ENCODE measurements at regions not wholly inside any gene's neighbourhood (a gene's known extent, or its start where the extent isn't known, plus 50 kb on each side); places are given as distances from the start of the nearest gene placed in this dataset.
A peak's percentile ranks its signal among the peaks of the same experiment; 100 is the strongest.

DNA sequence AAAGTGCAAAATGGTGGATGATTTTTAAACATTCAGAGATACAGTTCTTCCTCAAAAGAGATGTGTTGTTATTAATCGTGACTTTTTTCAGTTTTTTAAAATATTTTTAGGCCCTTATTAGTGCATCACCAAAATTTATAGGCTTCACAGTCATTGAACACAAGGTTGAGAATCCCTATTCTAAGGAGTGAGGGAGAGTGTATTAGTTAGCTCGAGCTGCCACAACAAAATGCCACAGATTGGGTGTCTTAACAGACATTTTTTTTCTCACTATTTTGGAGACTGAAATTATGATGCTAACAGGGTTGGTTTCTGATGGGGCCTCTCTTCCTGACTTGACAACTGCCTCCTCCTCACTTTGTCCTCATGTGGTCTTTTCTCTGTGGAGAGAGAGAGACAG, 145.9 kb upstream of the TPRG1 start:
- TF ChIP-seq, protein P1, sequence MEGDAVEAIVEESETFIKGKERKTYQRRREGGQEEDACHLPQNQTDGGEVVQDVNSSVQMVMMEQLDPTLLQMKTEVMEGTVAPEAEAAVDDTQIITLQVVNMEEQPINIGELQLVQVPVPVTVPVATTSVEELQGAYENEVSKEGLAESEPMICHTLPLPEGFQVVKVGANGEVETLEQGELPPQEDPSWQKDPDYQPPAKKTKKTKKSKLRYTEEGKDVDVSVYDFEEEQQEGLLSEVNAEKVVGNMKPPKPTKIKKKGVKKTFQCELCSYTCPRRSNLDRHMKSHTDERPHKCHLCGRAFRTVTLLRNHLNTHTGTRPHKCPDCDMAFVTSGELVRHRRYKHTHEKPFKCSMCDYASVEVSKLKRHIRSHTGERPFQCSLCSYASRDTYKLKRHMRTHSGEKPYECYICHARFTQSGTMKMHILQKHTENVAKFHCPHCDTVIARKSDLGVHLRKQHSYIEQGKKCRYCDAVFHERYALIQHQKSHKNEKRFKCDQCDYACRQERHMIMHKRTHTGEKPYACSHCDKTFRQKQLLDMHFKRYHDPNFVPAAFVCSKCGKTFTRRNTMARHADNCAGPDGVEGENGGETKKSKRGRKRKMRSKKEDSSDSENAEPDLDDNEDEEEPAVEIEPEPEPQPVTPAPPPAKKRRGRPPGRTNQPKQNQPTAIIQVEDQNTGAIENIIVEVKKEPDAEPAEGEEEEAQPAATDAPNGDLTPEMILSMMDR (IDR thresholded peaks at IDR 0.05; ENCODE audit: low read depth, low read length) = no peak
- H3K4me3 ChIP-seq (ENCODE audit: low read depth, low read length) = no peak overlapping the region

DNA sequence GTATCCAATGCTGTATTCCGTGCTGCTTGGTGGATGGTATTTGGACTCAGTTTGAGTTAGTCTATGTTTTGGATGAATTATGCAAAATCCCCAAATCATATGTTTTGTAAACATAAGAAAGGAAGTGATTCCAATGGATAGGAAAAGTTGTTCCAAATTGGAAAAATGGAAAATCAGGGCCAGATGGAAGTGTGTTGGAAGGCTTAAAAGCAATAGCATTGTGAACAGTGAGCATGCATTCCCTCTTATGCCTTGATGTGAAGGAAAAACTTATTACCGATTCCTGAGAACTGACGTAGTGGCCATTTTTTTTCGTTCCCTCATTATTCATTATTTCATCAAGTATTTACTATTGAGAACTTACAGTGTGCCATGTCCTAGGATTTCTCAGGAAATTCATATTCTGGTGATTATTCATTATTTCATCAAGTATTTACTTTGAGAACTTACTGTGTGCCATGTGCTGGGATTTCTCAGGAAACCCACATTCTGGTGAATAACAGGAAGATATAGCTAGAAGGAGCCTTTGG, 144.1 kb upstream of the TPRG1 start:
- TF ChIP-seq, protein P1 (IDR thresholded peaks at IDR 0.05; ENCODE audit: low read depth, low read length) = no peak
- no peak overlapping the region for H3K4me3 ChIP-seq (ENCODE audit: low read depth, low read length)

DNA sequence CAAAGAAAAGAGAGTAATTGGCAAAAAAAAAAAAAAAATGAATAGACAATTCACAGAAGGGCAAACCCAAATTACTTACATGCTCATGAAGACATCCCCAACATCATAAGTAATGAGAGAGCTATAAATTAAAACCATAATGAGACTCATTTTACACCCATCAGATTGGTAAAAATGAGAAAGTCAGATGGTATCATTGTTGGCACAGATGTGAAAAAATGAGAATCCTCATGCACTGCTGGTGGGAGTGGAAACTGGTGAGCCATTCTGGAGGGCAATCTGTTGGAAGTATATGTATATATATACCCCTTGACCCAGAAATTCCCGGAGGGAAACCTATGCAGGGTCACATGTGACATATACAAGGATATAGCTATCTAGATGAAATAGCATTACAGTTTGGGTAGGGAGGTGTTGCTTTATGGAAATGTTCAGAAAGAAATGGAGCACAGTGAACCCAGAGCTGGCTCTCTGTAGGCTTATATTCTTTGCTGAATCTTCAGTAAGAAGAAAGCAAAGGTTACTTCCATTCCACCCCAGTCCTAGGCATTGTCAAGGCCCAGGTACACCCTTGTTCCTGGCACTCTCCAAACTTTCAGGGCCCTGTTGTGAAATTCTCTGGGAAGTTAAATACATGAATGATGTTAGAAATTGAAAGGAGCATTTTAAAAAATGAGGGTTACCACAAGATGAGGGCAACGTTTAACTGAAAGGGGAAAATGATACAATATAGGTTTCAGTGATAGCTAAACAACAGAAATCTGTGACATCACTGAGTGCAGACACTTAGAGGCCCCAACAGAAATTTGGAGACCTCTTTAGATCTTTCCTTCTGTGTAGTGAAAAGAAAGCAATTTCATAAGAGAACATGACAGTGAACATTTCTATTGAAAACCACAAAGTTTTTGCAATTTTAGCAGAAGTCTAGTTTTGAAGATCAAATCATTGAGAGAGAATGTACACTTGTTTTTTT, 132.7 kb upstream of the TPRG1 start:
- TF ChIP-seq, protein P1 (IDR thresholded peaks at IDR 0.05; ENCODE audit: low read depth, low read length) = no peak
- no peak overlapping the region for H3K4me3 ChIP-seq (ENCODE audit: low read depth, low read length)

DNA sequence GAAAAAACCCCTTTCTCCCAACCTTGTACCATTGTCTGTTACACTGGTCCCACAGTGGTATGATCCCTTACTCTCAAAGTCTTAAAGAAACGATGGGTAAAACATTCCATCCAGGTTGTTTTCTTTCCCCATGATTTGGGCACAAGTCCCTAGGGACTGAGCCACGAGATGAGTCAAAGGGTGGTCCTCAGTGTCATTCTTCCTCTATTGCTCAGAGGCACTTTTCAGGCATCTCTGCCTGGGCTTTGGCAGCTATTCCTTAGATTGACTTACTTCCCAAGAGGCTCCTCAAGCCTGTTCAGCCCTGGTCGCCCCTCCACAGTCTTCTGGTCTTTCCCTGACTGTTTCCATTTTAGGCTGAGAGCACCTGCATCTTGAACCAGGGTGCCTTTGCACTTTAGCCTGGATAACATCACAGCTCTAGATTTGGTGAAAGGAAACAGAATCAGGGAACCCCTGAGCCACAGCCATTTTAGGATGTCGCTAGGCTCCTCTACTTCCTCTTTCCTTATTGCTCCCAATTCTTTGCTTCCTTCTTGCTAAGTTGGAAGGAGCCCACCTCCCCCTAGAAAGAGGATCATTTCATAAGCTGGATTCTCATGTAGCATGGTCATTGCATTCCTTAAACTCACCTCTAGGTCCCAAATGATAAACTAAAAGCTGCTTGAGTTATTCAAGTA, 131.0 kb upstream of the TPRG1 start:
- H3K4me3 ChIP-seq (ENCODE audit: low read depth, low read length) = no peak overlapping the region
- TF ChIP-seq, protein P1 (IDR thresholded peaks at IDR 0.05; ENCODE audit: low read depth, low read length) = no peak

DNA sequence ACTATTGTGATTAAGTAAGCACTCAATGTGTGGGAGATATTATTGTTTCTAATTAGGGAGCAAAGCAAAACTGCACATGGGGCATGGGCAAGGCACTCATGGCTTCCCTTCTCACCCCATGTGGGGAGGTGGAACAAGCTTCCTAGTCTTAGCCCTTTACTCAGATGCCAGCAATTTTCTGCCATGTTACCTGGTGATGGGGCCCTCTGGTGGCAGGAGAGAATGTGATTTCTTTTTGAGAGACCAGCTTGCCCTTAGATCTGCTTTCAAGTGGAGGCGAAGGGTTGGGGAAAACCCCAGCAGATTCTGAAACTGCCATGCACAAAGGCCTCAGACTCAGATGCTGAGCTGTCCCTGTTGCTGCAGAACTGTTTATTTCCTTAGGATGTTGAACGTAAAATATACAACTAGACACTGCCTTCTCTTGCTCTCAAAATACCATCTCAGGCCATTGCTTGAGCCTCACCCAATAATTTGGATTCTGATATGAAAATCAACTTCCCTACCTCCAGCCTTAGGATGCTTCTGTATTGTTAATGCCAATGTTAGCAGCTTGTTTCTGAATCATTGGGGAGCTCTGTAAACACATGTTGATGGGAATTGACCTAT, 130.2 kb upstream of the TPRG1 start:
- TF ChIP-seq, protein P1 (IDR thresholded peaks at IDR 0.05; ENCODE audit: low read depth, low read length) = peak; percentile 40; the same call in 1 of the 2 replicates
- H3K4me3 ChIP-seq (ENCODE audit: low read depth, low read length) = no peak overlapping the region

DNA sequence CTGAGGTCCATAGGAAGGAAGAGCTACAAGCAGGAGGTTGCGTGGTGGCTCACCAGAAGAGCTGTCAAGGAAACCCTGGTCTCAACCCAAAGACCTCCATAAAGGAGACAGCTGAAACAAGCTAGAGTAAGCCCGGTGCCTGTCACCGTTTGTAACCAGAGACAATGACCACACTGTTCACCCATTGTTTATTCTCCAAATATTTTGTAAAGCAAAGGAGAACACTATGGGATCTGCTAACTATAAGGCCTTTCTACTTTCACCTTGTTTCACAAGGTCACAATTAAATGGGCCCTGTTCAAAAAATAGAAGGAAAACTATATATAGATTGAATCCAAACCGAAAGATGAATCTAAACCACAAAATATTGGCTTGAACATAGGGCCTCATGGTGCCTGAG, 128.9 kb upstream of the TPRG1 start:
- TF ChIP-seq, protein P1 (IDR thresholded peaks at IDR 0.05; ENCODE audit: low read depth, low read length) = no peak
- H3K4me3 ChIP-seq (ENCODE audit: low read depth, low read length) = no peak overlapping the region
